NOMO-1 (cell line): ENCODE measurements at regions not wholly inside any gene's neighbourhood (a gene's known extent, or its start where the extent isn't known, plus 50 kb on each side); places are given as distances from the start of the nearest gene placed in this dataset.

Experiments used
- DNase-seq, 2 experiments: peaks; one replicate each; lab custom pipeline; 2025; ENCODE audit not compliant: unreplicated experiment in 2 of 2; lab: John Stamatoyannopoulos, UW

DNA sequence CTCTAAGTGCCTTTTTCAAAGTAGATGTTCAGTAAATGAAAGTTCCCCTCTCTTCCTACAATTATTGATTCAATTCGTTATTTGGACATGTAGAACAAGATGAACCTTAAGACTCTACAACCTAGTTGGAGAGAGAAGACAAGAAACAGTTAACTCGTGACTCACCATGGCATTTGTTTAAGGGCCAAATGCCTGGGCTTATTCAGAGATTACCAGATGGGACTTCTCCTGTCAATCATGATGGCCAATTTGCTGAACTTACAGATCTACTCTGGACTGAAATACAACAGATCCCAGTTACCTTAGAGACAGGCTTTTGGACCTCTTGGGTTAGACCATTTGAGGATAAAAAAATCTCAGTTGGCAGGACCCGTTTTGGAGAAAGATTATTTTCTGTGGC, 93.5 kb downstream of the C1orf94 start:
- no peak for DNase-seq

GRCh38 chr1:34272152-34272551, 95.4 kb downstream of the C1orf94 start:
- no peak for DNase-seq

GRCh38 chr1:34275150-34275549, 98.4 kb downstream of the C1orf94 start:
- no peak for DNase-seq

GRCh38 chr1:34276606-34277005, 99.9 kb downstream of the C1orf94 start:
- no peak for DNase-seq

DNA sequence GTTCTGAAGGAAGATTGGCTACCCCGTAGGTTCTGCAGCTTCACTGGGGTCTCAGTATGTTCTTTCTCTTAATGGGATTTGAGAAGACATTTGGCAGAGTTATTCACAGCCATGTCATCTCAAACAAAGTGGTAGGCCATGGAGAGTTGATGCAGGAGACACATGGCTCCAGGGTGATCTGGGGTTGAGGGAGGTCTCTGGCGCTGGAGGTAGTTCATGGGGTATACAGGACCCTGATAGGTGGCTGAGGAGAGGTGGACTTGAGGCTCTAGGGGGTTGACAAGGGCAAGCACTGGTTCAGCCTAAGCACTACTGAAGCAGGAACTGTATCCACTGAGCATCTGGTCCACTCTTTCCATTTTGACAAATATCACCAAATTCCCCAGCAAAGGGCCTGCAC, 100.4 kb downstream of the C1orf94 start:
- DNase-seq: no peak

GRCh38 chr1:34278211-34278610, 101.5 kb downstream of the C1orf94 start:
- DNase-seq: no peak

DNA sequence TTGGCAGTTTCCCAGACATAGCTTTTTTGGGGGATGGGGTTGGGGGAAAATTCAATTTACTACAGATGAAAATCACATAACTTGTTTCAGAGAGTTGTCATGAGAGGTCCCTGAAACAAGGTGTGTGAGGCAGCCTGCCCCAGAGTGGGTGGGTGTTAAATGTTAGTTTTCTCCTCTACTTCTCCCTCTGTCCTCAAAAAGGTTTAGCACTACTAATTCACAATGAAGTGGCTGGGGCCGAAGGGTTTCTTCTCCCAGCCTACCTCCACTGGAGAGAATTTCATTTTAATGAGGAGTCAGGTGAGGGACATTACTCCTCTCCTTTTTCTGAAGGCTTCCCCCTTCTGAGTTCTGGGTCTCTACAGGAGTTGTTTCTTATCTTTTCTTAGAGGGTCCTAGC, 103.3 kb downstream of the C1orf94 start:
- DNase-seq: no peak

- DNase-seq: no peak
These were observed 103.8 kb downstream of the C1orf94 start for GRCh38 chr1:34280509-34280908.

DNA sequence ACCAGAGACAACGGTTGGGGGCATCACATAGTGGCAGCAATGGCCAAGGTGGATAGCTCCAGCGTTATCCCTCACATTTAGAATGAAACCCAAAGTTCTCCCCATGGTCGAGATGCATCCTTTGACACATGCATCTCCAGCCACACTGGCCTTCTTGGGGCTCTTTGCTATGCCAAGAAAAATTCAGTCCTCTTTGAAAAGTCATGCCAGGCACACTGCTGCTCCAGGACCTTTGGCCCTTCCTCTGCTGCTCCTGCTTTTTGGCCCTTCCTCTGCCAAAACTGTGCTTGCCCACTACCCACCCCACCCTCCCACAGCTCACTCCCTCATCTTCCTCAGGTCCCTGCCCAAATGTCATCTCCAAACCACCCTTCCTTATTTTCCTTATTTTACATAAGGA, 106.4 kb downstream of the C1orf94 start:
- no peak for DNase-seq

DNA sequence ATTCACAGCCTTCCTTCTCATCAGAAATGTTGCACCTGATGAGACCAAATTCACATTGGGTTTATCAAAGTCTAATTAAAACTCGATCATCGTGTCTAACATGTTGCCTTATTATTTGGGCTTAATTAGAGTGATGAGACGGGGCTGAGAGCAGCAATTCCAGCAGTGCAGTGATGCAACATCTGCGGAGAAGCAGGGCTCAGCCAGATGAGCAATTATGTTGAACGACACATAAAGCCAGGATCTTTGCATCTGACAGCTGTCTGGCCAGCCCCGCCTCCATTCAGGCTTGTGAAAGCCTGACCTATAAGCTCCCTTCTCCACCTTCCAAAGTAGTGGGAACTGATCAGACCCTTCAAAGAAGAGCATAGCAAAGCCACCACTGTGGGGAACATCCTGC, 109.8 kb downstream of the C1orf94 start:
- DNase-seq: no peak

DNA sequence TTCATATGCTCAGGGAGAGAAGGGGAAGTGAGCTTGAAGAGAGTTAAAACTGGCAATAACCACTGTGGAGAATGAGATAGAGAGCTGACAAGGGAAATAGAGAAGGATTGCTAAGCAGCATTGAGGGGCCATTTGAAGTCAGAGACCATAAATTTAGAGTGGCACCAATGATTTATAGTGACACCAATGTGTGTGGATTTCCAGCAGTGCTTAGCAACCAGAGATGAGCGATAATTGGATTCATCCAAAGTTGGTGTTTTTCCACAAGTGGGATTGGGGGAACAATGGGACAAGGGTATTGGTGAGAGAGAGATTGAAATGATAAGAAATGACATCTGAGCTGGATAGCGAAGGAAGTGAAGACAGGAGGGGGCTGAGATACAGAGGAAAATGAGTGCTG, 114.1 kb downstream of the C1orf94 start:
- no peak for DNase-seq

- no peak for DNase-seq
These were observed 115.8 kb downstream of the C1orf94 start for GRCh38 chr1:34292472-34292871.

DNA sequence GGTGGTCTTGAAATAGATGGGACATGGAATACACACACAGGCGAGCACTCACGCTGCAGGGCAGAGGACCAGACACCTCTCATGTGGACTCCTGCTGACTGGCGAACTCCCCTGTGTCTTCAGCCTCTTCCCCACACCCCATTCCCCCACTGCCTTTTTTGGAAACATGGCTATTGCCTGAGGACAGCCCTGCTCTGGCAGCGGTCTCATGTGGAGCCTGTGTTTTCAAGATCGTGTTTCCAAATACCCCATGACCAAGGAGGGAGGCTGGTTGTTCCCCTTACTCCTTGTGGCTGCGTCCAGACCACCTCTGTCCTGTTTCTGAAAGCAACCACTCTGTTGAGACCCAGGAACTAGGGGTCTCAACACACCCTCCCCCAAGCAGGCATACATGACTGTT, 119.4 kb downstream of the C1orf94 start:
- DNase-seq: no peak

DNA sequence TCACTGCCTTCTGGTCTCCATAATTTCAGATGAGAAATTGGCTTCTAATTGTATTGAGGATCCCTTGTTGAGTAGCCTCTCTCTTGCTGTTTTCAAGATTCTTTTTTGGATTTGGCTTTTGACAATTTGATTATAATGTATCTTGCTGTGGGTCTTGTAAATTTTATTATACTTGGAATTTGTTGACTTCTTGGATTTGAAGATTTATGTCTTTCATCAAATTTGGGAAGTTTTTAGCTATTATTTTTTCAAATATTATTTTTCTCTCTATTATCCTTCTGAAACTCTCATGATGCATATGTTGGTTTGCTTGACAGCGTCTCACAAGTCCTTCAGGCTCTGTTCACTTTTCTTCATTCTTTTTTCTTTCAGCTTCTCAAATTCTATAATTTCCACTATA, 126.1 kb downstream of the C1orf94 start:
- no peak for DNase-seq

DNA sequence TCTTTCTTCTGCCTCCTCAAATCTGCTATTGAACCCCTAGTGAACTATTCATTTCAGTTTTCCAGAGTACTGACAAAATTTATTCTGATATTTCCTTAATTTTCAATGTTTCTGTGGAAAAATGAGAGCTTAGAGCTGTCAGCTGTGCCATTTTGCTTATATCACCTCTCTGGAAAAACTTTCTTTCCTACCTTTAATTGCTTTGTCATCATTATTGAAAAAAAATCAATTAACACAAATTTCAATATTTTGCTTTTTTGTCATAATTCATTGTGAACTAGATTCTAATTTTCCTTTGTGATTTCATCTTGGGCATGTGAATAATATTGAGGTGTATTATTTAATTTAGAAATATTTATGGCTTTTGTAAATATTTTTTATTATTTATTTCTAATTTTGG, 126.5 kb downstream of the C1orf94 start:
- DNase-seq: no peak

DNA sequence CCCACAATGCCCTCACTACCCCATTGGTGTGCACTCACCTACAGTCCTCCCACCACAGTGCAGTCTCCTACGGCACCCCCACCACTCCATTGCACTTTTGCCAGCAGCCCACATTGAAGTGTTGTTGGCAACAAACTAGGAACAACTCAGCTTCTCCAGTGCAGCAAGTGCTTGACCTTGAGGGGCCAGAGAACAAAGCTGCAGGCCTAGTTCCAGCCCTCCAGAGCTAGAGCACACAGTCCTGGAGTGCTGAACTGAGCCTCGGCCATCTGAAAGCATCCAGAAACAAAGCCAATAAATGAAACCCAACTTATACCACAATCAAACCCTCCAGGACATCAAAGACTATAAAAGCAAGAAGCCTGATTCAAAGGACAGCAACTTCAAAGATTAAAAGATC, 129.9 kb downstream of the C1orf94 start:
- DNase-seq: no peak

- no peak for DNase-seq
These were observed 135.7 kb downstream of the C1orf94 start for GRCh38 chr1:34312359-34312758.

DNA sequence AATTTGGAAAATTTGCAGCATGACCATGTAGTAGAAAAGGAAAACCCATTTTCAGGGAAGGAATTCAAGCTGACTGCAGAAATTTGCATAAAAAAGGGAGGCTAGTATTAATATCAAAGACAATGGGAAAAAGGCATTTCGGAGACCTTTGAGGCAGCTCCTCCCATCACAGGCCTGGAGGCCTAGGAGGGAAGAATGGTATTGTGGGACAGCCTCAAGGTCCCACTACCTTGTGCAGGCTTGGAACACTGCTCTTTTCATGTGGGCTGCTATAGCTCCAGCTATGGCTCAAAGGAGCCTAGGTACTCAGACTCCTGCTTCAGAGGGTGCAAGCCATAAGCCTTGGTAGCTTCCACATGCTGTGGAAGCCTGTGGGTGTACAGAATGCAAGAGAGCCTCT, 139.3 kb downstream of the C1orf94 start:
- no peak for DNase-seq

- DNase-seq: no peak
These were observed 140.1 kb downstream of the C1orf94 start for GRCh38 chr1:34316773-34317172.

GRCh38 chr1:34319218-34319617, 142.5 kb downstream of the C1orf94 start:
- DNase-seq: no peak

GRCh38 chr1:34320053-34320669, 143.5 kb downstream of the C1orf94 start:
- no peak for DNase-seq

DNA sequence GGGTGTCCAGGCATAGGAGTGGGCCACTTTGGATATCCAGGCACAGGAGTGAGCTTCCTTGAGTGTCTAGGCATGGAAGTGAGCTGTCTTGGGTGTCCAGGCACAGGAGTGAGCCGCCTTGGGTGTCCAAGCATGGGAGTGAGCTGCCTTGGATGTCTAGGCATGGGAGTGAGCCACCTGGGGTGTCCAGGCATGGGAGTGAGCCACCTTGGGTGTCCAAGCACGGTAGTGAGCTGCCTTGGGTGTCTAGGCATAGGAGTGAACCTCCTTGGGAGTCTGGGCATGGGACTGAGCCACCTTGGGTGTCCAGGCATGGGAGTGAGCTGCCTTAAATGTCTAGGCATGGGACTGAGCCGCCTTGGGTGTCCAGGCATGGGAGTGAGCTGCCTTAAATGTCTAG, 146.3 kb downstream of the C1orf94 start:
- DNase-seq: no peak

- DNase-seq: no peak
These were observed 148.3 kb downstream of the C1orf94 start for GRCh38 chr1:34324879-34325440.
